Fibroblast of lung (primary cell): ENCODE measurements at regions not wholly inside any gene's neighbourhood (a gene's known extent, or its start where the extent isn't known, plus 50 kb on each side); places are given as distances from the start of the nearest gene placed in this dataset.

Experiments used
- DNase-seq, 2 donors: peaks; one replicate each; pipeline versions ENCODE4 v3.0.0 to v3.0.0-alpha.2; 2010; ENCODE audit warnings: low read depth in 2 of 2
- H2AFZ ChIP-seq: 2 replicates; pipeline ENCODE4 v1.5.1; 2012; ENCODE audit warnings: low read length, control low read depth, inconsistent platforms
- H3K27ac ChIP-seq: 2 replicates; pipeline ENCODE4 v1.5.1; 2011; ENCODE audit warnings: low read length, control low read depth; ENCODE audit not compliant: insufficient read depth
- H3K27me3 ChIP-seq: 2 replicates; pipeline ENCODE4 v1.5.1; 2011; ENCODE audit warnings: mild to moderate bottlenecking, low read length; ENCODE audit not compliant: control insufficient read depth, insufficient read depth
- H3K36me3 ChIP-seq: 2 replicates; pipeline ENCODE4 v1.5.1; 2011; ENCODE audit warnings: low read length; ENCODE audit not compliant: control insufficient read depth, insufficient read depth
- H3K4me1 ChIP-seq: 2 replicates; pipeline ENCODE4 v1.5.1; 2011; ENCODE audit warnings: low read length; ENCODE audit not compliant: control insufficient read depth, insufficient read depth; ENCODE audit errors: extremely low read depth
- H3K4me2 ChIP-seq: 2 replicates; pipeline ENCODE4 v1.5.1; 2011; ENCODE audit warnings: low read length, control low read depth; ENCODE audit not compliant: insufficient read depth; ENCODE audit errors: extremely low read depth
- H3K4me3 ChIP-seq, 4 experiments: fragments of 200-600 bp in 1 of 4; sonication (generic) in 1 of 4; replicated peaks in 1 of 4; 2 replicates each; pipeline ENCODE4 v1.5.1; 2011 to 2016; ENCODE audit warnings: low read length in 4 of 4, low read depth in 3 of 4, mild to moderate bottlenecking in 3 of 4, control low read depth in 2 of 4, inconsistent platforms in 1 of 4, mixed read lengths in 1 of 4; ENCODE audit not compliant: insufficient read depth in 1 of 4; ENCODE audit errors: control extremely low read depth in 1 of 4
- H3K79me2 ChIP-seq: 2 replicates; pipeline ENCODE4 v1.5.1; 2012; ENCODE audit warnings: mild to moderate bottlenecking, low read length, inconsistent platforms; ENCODE audit not compliant: control insufficient read depth, insufficient read depth
- H3K9ac ChIP-seq: 2 replicates; pipeline ENCODE4 v1.5.1; 2011; ENCODE audit warnings: mild to moderate bottlenecking, low read length, control low read depth; ENCODE audit not compliant: insufficient read depth
- H3K9me3 ChIP-seq: 2 replicates; pipeline ENCODE4 v1.5.1; 2012; ENCODE audit warnings: low read depth, low read length; ENCODE audit not compliant: control insufficient read depth, insufficient read depth
- H4K20me1 ChIP-seq: 2 replicates; pipeline ENCODE4 v1.5.1; 2011; ENCODE audit warnings: low read length; ENCODE audit not compliant: control insufficient read depth, insufficient read depth; ENCODE audit errors: extremely low read depth
- CTCF ChIP-seq, 2 donors: IDR thresholded peaks in 1 of 2; conservative IDR thresholded peaks in 1 of 2; 1 replicate in 1 of 2; 2 replicates in 1 of 2; pipeline ENCODE4 v1.5.1; 2011 to 2012; ENCODE audit warnings: low read length in 2 of 2, control low read depth in 1 of 2, inconsistent platforms in 1 of 2, low read depth in 1 of 2, mild to moderate bottlenecking in 1 of 2
- EZH2 ChIP-seq: IDR thresholded peaks from 2 replicates; pipeline ENCODE4 v1.5.1; 2012; ENCODE audit warnings: low read length, control low read depth, mild to moderate bottlenecking; ENCODE audit errors: missing control alignments

DNA sequence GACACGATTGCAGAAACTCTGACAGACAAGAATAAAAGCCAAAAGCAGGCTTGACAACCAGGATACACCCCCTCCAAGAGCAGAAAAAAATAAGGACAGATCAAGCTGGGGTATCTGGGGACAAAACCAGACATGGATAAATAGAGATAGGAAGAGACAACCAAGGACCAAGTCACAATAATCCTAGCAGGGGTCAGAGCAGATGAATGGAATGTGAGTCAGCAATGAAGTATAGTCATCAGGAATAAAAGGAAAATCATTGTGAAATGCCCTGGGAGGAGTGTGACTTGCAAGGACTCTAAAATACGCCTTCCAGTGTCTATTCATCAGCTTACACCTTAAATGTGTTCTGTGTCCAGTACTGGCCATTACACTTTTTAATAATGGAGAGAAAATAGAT lies 206.8 kb downstream of the CAAP1 start:
- no peak overlapping the region for H3K4me2 ChIP-seq
- no peaks in the 10 kb centered on the region for H3K27me3 ChIP-seq
- no peak overlapping the region for H3K27ac ChIP-seq
- H3K9ac ChIP-seq = no peak overlapping the region
- TF ChIP-seq CTCF (conservative IDR thresholded peaks at IDR 0.05 in 1 of 2, IDR thresholded peaks at IDR 0.05 in 1 of 2; ENCODE audit: low read depth in 1 of 2, low read length in 2 of 2) (no peak), EZH2 (no peak)
- H3K4me3 ChIP-seq = no peak overlapping the region
- no peaks in the 10 kb centered on the region for H3K36me3 ChIP-seq
- no peak for DNase-seq
- no peaks in the 10 kb centered on the region for H3K79me2 ChIP-seq
- H3K9me3 ChIP-seq = no peaks in the 10 kb centered on the region
- H3K4me1 ChIP-seq = no peaks in the 10 kb centered on the region
- no peak overlapping the region for H2AFZ ChIP-seq
- no peaks in the 10 kb centered on the region for H4K20me1 ChIP-seq

- H3K27ac ChIP-seq = no peak overlapping the region
- DNase-seq = no peak
- H3K9ac ChIP-seq = no peak overlapping the region
- H3K9me3 ChIP-seq = no peaks in the 10 kb centered on the region
- no peak overlapping the region for H3K4me2 ChIP-seq
- H4K20me1 ChIP-seq = no peaks in the 10 kb centered on the region
- no peak overlapping the region for H2AFZ ChIP-seq
- no peaks in the 10 kb centered on the region for H3K79me2 ChIP-seq
- TF ChIP-seq EZH2 = no peak
- no peaks in the 10 kb centered on the region for H3K36me3 ChIP-seq
- H3K27me3 ChIP-seq = no peaks in the 10 kb centered on the region
- no peak overlapping the region for H3K4me3 ChIP-seq
- no peaks in the 10 kb centered on the region for H3K4me1 ChIP-seq
Measured at GRCh38 chr9:26684029-26684428, 208.6 kb downstream of the CAAP1 start.

DNA sequence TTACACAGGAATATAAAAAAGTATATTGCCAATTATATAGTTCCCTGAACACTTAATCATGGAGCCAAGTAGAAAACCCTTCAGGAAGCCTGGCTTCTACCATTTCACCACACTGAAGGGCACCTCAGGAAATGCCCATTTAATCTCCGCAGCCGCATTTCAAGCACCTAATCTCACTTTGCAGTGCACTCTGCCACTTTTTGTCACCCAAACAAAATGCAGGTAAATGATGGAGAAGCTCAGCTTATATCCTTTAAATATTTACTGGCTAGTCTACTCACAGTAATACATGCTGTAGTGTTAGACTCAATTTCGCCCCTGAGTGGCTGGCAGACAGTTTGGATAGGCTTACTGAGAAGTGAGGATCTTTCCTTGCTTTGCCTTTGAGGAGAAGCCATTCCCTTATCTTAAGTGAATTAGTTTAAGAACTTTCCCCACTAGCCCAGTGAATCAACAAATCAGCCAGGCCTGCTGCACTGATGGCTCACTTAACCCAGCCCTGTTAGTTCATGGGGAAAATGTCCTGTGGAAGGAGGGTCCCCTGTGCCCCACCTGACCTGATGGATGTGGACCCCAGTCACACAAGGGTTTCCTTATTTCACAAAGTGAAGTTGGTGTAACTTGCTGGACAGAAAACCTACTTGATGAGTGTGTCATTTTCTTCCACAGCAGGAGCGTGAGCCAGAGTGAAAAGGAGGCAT lies 209.7 kb downstream of the CAAP1 start:
- Histone ChIP-seq H4K20me1 (no peaks in the 10 kb centered on the region), H2AFZ (no peak overlapping the region), H3K4me3 (no peak overlapping the region), H3K9me3 (no peaks in the 10 kb centered on the region), H3K79me2 (no peaks in the 10 kb centered on the region), H3K36me3 (no peaks in the 10 kb centered on the region), H3K9ac (no peak overlapping the region), H3K4me2 (no peak overlapping the region), H3K27ac (no peak overlapping the region), H3K27me3 (no peaks in the 10 kb centered on the region), H3K4me1 (no peaks in the 10 kb centered on the region)
- DNase-seq = no peak
- TF ChIP-seq EZH2 (no peak), CTCF (conservative IDR thresholded peaks at IDR 0.05 in 1 of 2, IDR thresholded peaks at IDR 0.05 in 1 of 2; ENCODE audit: low read depth in 1 of 2, low read length in 2 of 2) (no peak)
